HG03025 (cell line): ENCODE measurements at regions not wholly inside any gene's neighbourhood (a gene's known extent, or its start where the extent isn't known, plus 50 kb on each side); places are given as distances from the start of the nearest gene placed in this dataset.

Source experiments
- ATAC-seq: cut with Tn5 transposase; IDR thresholded peaks from one replicate; pipeline ENCODE4 v1.9.1; 2021; ENCODE audit warnings: mild to moderate bottlenecking, moderate library complexity; ENCODE audit not compliant: unreplicated experiment, low FRiP score

- no peak for ATAC-seq
These were observed 160.2 kb downstream of the FAM170A start for GRCh38 chr5:119789406-119790117.

GRCh38 chr5:119792161-119792799, 162.9 kb downstream of the FAM170A start:
- no peak for ATAC-seq

- ATAC-seq: no peak
These were observed 166.4 kb downstream of the FAM170A start for GRCh38 chr5:119795768-119796167.

DNA sequence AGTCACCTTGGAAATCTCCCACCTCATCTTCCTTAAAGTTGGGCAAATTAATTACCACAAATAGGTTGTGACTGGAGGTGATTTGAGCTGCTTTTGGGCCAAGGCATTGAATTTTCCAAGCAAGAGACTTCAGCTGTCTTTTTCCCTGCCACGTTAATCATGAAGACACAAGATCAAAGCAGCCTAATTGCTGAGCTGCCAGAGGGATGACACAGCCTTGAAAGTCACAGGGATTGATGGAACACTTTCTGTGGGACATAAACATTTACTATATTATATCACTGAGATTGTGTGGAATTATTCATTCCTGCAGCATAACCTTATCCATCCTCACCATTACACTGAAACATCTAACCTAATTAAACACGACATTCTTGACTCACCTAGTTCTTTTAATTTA, 172.2 kb downstream of the FAM170A start:
- no peak for ATAC-seq

- ATAC-seq: no peak
These were observed 178.7 kb downstream of the FAM170A start for GRCh38 chr5:119808024-119808423.

DNA sequence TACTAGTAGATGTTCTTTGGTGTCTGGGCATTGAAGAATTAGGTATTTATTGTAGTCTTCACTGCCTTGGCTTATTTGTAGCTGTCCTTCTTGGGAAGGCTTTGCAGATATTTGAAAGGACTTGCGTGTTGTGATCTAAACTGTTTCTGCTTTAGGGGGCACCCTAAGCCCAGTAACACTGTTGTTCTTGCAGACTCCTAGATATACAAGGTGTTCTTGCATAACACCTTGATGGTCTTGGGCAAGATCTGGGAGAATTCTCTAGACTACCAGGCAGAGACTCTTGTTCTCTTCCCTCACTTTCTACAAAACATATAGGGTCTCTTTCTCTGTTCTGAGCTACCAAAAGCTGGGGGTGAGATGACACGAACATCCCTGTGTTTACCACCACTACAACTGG, 179.1 kb downstream of the FAM170A start:
- no peak for ATAC-seq

- no peak for ATAC-seq
These were observed 180.9 kb downstream of the FAM170A start for GRCh38 chr5:119810217-119810616.

DNA sequence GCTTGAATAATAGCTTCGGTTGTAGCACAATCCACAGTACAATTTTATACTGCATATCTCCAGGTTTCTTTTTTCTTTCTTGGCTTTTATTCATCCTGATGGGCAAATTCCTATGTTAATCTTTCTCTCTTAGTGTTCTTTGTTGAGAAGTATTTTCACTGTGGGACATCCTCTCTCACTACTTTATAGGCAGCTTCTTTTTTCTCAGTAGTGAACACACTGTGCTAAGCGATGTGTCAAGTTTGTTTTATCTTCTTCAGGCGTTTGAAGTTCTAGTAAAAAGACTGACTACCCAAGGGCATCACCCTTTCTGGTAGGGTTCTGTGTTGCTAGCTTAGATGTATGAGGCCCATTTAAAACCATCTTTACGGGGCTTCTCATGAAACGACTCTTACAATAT, 182.1 kb downstream of the FAM170A start:
- ATAC-seq: no peak

GRCh38 chr5:119814655-119815054, 185.3 kb downstream of the FAM170A start:
- no peak for ATAC-seq

DNA sequence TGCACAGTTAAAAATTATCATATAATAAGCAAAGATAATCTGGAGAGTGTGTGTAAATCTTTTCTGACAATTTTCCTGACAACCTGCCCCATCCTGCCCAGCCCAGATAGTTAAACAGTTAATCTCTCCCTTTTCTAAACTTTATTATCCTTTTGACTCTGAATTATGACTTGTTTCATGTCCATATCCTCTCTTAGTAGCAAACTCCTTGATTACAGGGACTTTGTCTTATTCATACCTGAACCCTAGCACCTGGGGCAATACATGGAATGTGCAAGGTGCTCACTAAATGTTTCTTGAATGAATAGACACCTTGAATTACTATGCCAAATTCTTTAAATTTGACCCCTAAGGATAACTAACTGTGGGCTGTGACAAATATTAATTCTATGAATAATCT, 186.7 kb downstream of the FAM170A start:
- no peak for ATAC-seq

GRCh38 chr5:119820016-119820415, 190.7 kb downstream of the FAM170A start:
- no peak for ATAC-seq

- no peak for ATAC-seq
These were observed 191.2 kb downstream of the FAM170A start for GRCh38 chr5:119820608-119821007.

DNA sequence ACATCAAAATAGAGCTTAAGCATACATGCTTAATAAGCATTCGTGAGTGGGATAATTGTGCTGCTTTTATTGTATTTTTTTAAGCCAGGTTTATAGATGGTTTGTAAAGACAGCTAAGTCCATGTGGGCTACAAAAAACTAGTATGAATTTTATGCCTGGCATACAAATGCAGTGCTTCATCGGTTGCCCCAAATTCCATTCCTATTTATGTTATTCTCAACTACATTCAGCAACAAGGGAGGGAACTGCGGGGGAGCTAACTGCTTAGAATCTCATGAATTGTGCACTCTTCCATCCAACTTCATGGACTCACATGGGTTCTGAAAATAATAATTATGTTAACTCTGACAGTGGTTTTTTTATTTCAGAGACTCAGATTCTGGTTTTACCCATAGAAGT, 199.2 kb downstream of the FAM170A start:
- ATAC-seq: no peak

GRCh38 chr5:119829341-119829740, 200.0 kb downstream of the FAM170A start:
- ATAC-seq: no peak

DNA sequence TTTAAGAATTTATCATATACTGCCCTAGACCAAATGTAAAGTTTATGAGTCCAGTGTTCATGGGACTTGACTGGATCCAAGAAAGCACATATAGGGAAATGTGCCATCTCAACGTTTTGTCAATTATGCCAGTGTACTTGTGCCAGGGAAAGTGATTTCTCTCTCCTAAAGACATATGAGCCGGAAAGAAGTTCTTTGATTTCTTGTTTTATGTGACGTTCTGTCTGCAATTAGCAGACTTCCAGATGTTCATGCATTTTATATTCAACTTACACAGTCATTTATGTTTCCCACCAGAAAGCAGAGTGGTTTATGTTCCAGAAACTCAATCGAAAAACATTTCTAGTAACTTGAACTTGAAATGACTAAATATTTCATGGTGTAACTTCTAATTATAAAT, 203.8 kb downstream of the FAM170A start:
- no peak for ATAC-seq

DNA sequence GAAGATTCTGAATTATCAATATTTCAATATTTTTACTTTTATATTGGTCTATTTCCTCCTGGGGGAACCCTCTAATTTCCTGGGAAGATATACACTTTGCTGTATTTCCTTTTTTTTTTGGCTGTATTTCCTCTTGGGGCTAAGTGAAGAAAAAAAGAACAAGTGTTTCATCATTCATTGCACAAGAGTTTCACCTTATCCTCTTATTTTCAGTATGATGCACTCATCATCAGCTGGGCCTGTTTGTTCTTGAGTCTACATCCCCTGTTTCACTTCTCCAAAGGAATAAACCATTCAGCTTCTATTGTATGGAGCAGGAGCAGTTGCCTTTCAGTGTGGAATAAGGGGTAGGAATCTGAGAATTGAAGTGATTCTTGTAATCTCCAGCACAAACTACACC, 210.8 kb downstream of the FAM170A start:
- no peak for ATAC-seq

DNA sequence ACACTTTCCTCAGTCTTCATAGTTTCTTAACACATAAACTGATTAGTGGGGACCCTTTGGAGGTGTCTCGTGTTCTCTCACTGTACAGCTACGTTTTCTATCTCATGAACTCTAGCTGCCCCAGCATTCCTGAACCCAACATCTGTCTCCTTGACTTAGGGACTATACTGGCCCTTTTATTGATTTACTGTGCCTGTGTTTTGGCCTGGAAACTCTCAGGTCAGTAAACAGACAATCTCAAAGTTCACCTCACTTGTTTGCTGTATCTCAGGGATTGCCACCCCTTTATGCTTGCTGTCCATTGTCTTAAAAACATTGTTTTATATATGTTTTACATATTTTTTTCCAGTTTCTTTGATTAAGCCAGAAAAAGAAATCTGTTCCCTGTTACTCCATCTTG, 222.8 kb downstream of the FAM170A start:
- no peak for ATAC-seq

DNA sequence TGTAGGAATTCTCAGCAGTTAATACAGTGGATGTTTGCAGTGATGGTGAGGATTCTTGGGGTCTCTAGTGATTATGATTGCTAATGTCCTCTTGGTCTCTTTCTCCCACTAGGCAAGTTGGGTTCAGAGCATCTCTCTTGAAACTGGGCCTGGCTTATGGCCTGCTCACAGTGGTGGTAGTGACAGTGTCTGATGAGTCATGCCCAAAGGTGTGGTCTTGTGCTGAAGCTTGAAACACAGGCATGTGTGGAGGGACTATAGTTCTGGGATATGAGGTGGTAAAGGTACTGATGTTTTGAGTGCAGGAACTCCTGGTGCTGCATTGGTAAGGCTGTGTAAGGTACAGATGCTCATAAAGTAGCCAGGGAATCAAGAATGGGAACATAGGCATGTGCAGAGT, 231.1 kb downstream of the FAM170A start:
- ATAC-seq: no peak

GRCh38 chr5:119862619-119863018, 233.3 kb downstream of the FAM170A start:
- ATAC-seq: no peak

GRCh38 chr5:119864286-119864685, 234.9 kb downstream of the FAM170A start:
- ATAC-seq: no peak

DNA sequence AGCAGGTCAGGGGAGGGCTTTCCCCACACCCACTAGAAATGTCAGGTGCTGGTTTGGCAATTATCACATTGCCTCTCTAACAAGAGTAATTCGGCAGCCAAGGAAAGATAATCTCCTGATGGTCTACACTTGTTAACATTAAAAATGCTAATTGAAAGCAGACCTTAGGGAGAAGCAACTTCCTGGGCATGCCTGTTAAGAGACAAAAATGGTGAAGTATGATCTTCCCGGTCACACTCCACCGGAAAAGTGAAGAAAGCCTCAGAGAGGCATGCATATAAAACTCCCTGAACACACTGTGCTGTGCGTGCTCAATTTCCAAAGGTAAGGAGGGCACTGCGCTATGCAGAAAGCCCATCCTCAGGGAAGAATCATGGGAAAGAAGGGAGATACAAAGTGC, 244.3 kb downstream of the FAM170A start:
- ATAC-seq: no peak

DNA sequence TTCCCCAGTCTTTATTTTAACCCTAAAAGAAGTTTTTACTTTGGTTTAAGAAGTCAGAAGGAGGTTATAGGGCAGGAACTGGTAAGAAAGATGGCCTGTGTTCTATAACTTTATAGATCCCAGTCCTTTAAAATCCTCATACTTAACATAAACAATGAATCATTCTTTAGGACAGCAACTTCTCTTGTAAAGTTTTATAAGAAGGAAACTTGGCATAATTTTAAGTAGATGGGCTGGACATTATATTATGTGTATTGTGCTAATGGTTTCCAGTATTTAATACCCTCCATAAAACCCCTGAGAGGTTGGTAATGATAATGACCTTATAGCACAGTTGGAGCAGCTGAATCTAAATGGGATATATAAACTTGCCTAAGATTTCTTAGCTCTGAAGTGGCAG, 247.2 kb downstream of the FAM170A start:
- no peak for ATAC-seq
